LoVo (cell line): ENCODE measurements at regions not wholly inside any gene's neighbourhood (a gene's known extent, or its start where the extent isn't known, plus 50 kb on each side); places are given as distances from the start of the nearest gene placed in this dataset.

Experiments used
- DNase-seq: peaks from one replicate; pipeline ENCODE4 v3.0.0-alpha.2; 2016; ENCODE audit warnings: low spot score

GRCh38 chr4:30875658-30876269, 155.6 kb downstream of the PCDH7 start:
- no peak for DNase-seq

GRCh38 chr4:30879855-30880598, 159.9 kb downstream of the PCDH7 start:
- DNase-seq: no peak

- no peak for DNase-seq
Observed at GRCh38 chr4:30881985-30882384, 161.8 kb downstream of the PCDH7 start.

- no peak for DNase-seq
Observed at GRCh38 chr4:30882443-30882842, 162.3 kb downstream of the PCDH7 start.

- DNase-seq: no peak
Observed at GRCh38 chr4:30882995-30883675, 163.0 kb downstream of the PCDH7 start.

GRCh38 chr4:30901461-30902451, 181.6 kb downstream of the PCDH7 start:
- DNase-seq: no peak

GRCh38 chr4:30903502-30904214, 183.5 kb downstream of the PCDH7 start:
- no peak for DNase-seq

- no peak for DNase-seq
Observed at GRCh38 chr4:30904215-30904555, 184.0 kb downstream of the PCDH7 start.

GRCh38 chr4:30904588-30904987, 184.4 kb downstream of the PCDH7 start:
- no peak for DNase-seq

- DNase-seq: no peak
Observed at GRCh38 chr4:30912098-30912714, 192.0 kb downstream of the PCDH7 start.

GRCh38 chr4:30916337-30917274, 196.4 kb downstream of the PCDH7 start:
- DNase-seq: no peak

GRCh38 chr4:30917946-30918345, 197.8 kb downstream of the PCDH7 start:
- DNase-seq: no peak

GRCh38 chr4:30919458-30919857, 199.3 kb downstream of the PCDH7 start:
- DNase-seq: no peak

GRCh38 chr4:30920043-30920442, 199.9 kb downstream of the PCDH7 start:
- DNase-seq: no peak

- DNase-seq: no peak
Observed at GRCh38 chr4:30922625-30923024, 202.5 kb downstream of the PCDH7 start.

- DNase-seq: no peak
Observed at GRCh38 chr4:30924495-30924894, 204.3 kb downstream of the PCDH7 start.

- DNase-seq: no peak
Observed at GRCh38 chr4:30929649-30930048, 209.5 kb downstream of the PCDH7 start.

- no peak for DNase-seq
Observed at GRCh38 chr4:30930276-30930675, 210.1 kb downstream of the PCDH7 start.

GRCh38 chr4:30932581-30932980, 212.4 kb downstream of the PCDH7 start:
- DNase-seq: no peak

GRCh38 chr4:30939069-30939468, 218.9 kb downstream of the PCDH7 start:
- DNase-seq: peak; percentile 3
